Esophagus squamous epithelium (tissue), 5 donors: ENCODE measurements at regions not wholly inside any gene's neighbourhood (a gene's known extent, or its start where the extent isn't known, plus 50 kb on each side); places are given as distances from the start of the nearest gene placed in this dataset.

ENCODE experiments used
- DNase-seq: peaks from one replicate; lab custom pipeline; 2025; lab: John Stamatoyannopoulos, UW
- H3K27ac ChIP-seq, 4 donors: fragments of 200-600 bp; sonication (generic); one replicate each; pipeline ENCODE4 v1.5.1; 2016 to 2019; ENCODE audit warnings: mild to moderate bottlenecking in 1 of 4
- H3K27me3 ChIP-seq, 4 donors: fragments of 200-600 bp; sonication (generic); 1 replicate in 3 of 4; 2 replicates in 1 of 4; pipeline versions ENCODE4 v1.5.1 to v1.6.0; 2017 to 2021; ENCODE audit warnings: antibody characterized with exemption in 1 of 4
- H3K36me3 ChIP-seq, 3 donors: fragments of 200-600 bp; sonication (generic); one replicate each; pipeline ENCODE4 v1.5.1; 2016 to 2019
- H3K4me1 ChIP-seq, 3 donors: fragments of 200-600 bp; sonication (generic); one replicate each; pipeline ENCODE4 v1.5.1; 2017 to 2019
- H3K4me3 ChIP-seq, 4 donors: fragments of 200-600 bp; sonication (generic); 1 replicate in 3 of 4; 2 replicates in 1 of 4; pipeline ENCODE4 v1.5.1; 2016 to 2019; ENCODE audit warnings: mild to moderate bottlenecking in 2 of 4, moderate library complexity in 1 of 4
- H3K9me3 ChIP-seq, 3 donors: fragments of 200-600 bp; sonication (generic); one replicate each; pipeline ENCODE4 v1.5.1; 2016 to 2019
- POLR2A ChIP-seq, 4 donors: fragments of 450-650 bp; IDR thresholded peaks; one replicate each; pipeline ENCODE4 v1.6.1; 2017; ENCODE audit warnings: antibody characterized with exemption in 4 of 4, mild to moderate bottlenecking in 4 of 4, moderate library complexity in 3 of 4
- WGBS, 2 donors: methylation state at CpG; one replicate each; pipeline ENCODE4 v1.1.5; 2018; 5-methylcytosine and 5-hydroxymethylcytosine counted together
- intact Hi-C: fragments of 100-400 bp; cut with DNase I; formaldehyde crosslinking; loops from one replicate; pipeline ENCODE4 v1.15.0; 2022
- TF ChIP-seq, protein P1 (sequence below), 6 experiments: fragments of 450-650 bp in 4 of 6; fragments of 200-600 bp in 2 of 6; sonication (generic) in 2 of 6; IDR thresholded peaks; one replicate each; pipeline ENCODE4 v1.5.1; 2016 to 2019; ENCODE audit warnings: antibody characterized with exemption in 6 of 6, mild to moderate bottlenecking in 4 of 6, moderate library complexity in 4 of 6
- donor health status: DM: yes; HTN: yes; CAD: no.

DNA sequence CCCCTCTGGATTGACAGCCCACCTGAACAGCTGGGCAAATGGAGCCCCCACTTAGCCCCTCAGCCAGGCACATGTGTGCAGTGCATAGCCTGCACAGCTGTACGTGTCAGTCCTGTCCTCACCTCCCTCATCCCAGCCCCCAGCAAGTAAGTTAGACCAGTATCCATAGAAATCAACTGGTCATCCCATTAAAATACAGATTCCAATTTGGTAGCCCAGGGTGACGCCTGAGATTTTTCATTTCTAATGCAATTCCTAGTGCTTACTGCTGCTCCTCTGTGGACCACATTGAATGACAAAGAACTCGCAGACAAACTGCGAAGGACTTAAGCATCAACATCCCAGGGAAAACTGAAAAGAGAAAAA, 99.0 kb upstream of the GJB5 start:
- Histone ChIP-seq H3K9me3 (no peaks in the 10 kb centered on the region), H3K4me3 (no peak overlapping the region), H3K27me3 (peaks cover 0 to 70% (median 0%) of the 10 kb centered on the region in 4 donors), H3K27ac (no peak overlapping the region), H3K4me1 (no peaks in the 10 kb centered on the region), H3K36me3 (no peaks in the 10 kb centered on the region)
- TF ChIP-seq, protein P1, sequence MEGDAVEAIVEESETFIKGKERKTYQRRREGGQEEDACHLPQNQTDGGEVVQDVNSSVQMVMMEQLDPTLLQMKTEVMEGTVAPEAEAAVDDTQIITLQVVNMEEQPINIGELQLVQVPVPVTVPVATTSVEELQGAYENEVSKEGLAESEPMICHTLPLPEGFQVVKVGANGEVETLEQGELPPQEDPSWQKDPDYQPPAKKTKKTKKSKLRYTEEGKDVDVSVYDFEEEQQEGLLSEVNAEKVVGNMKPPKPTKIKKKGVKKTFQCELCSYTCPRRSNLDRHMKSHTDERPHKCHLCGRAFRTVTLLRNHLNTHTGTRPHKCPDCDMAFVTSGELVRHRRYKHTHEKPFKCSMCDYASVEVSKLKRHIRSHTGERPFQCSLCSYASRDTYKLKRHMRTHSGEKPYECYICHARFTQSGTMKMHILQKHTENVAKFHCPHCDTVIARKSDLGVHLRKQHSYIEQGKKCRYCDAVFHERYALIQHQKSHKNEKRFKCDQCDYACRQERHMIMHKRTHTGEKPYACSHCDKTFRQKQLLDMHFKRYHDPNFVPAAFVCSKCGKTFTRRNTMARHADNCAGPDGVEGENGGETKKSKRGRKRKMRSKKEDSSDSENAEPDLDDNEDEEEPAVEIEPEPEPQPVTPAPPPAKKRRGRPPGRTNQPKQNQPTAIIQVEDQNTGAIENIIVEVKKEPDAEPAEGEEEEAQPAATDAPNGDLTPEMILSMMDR (IDR thresholded peaks at IDR 0.05) = no peak
- TF ChIP-seq POLR2A (IDR thresholded peaks at IDR 0.05) = no peak
- no peak for DNase-seq
- 90 to 95% methylated on average over 3 to 4 of the region's 4 CpGs for WGBS, 2 donors
- intact Hi-C loops = no loop called here

DNA sequence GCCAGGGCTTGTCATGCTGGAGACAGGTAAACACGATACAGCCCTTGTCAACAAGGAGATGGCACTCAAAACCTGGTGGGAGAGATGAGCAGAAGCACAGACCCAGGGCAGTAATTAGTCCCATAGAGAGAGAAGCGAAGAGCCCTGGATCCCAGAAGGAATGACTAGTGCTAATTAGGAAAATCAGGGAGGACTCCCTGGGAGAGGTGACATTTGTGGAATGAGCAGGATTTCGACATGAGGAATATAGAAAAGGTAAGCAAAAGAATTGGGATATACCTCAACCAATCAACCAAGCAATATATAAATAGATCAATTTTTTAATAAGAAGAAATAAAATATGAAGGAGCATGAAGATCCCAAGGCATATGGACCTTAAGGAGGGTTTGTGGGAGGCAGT, 98.5 kb upstream of the GJB5 start:
- H3K27ac ChIP-seq = no peak overlapping the region
- 62 to 77% methylated on average over 3 of the region's 3 CpGs for WGBS, 2 donors
- no peaks in the 10 kb centered on the region for H3K9me3 ChIP-seq
- peaks cover 0 to 70% (median 0%) of the 10 kb centered on the region in 4 donors for H3K27me3 ChIP-seq
- H3K36me3 ChIP-seq = no peaks in the 10 kb centered on the region
- TF ChIP-seq POLR2A (IDR thresholded peaks at IDR 0.05) = no peak
- TF ChIP-seq, protein P1 (IDR thresholded peaks at IDR 0.05) = no peak
- intact Hi-C loops = no loop called here
- no peak for DNase-seq
- H3K4me1 ChIP-seq = no peaks in the 10 kb centered on the region
- no peak overlapping the region for H3K4me3 ChIP-seq

DNA sequence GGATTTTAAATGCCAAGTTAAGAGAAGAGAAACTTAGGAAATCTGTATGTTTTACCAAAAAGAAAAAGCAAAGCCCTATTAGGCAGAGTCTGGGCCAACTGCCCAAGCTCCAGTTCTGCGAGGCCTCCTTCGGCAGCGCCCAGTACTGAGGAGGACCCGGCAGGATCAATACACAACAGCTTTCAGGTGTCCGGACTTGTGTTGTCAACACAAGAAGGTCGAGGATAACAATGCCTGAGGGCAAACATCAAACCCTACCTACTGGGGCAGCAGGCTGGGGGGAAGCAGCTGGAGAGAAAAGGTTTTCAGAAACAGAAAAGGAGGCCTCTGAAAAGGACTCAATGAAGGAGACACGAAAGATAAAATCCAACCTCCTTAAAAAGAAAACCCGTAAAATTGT, 98.1 kb upstream of the GJB5 start:
- Histone ChIP-seq H3K27ac (no peak overlapping the region), H3K4me3 (no peak overlapping the region), H3K27me3 (peaks cover 0 to 69% (median 0%) of the 10 kb centered on the region in 4 donors), H3K4me1 (no peaks in the 10 kb centered on the region), H3K9me3 (no peaks in the 10 kb centered on the region), H3K36me3 (no peaks in the 10 kb centered on the region)
- 37 to 45% methylated on average over 8 of the region's 8 CpGs for WGBS, 2 donors
- intact Hi-C loops = no loop called here
- no peak for TF ChIP-seq POLR2A (IDR thresholded peaks at IDR 0.05)
- TF ChIP-seq, protein P1 (IDR thresholded peaks at IDR 0.05) = no peak
- DNase-seq = no peak

- no peaks in the 10 kb centered on the region for H3K9me3 ChIP-seq
- H3K4me3 ChIP-seq = no peak overlapping the region
- no peak for DNase-seq
- H3K4me1 ChIP-seq = no peaks in the 10 kb centered on the region
- H3K36me3 ChIP-seq = no peaks in the 10 kb centered on the region
- intact Hi-C loops = no loop called here
- H3K27ac ChIP-seq = no peak overlapping the region
- peaks cover 0 to 64% (median 0%) of the 10 kb centered on the region in 4 donors for H3K27me3 ChIP-seq
- TF ChIP-seq POLR2A (IDR thresholded peaks at IDR 0.05) = no peak
- TF ChIP-seq, protein P1 (IDR thresholded peaks at IDR 0.05) = no peak
Observed at GRCh38 chr1:34657266-34657665, 97.6 kb upstream of the GJB5 start.

DNA sequence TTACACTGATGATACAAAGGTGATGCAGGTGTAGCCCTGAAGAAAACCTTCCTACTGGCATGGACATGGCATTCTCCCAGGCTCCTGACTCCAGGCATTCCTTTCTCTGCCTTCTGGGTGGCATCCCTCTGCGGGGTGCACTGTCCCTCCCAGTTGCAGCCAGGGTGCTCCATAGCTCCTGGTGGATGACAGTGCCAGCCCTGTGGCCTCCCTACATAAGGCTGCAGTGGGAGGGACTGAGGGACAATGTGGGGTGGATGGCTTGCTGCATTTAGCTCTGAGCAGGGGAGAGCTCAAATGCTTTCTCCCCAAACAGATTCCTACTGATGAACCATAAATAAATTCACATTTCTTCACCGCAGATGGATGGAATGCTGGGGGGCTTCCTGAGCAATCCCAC, 97.0 kb upstream of the GJB5 start:
- no peak for DNase-seq
- Histone ChIP-seq H3K4me3 (no peak overlapping the region), H3K27ac (no peak overlapping the region), H3K27me3 (peaks cover 0 to 58% (median 0%) of the 10 kb centered on the region in 4 donors), H3K36me3 (no peaks in the 10 kb centered on the region), H3K4me1 (no peaks in the 10 kb centered on the region), H3K9me3 (no peaks in the 10 kb centered on the region)
- intact Hi-C loops = no loop called here
- WGBS, 2 donors = 85 to 100% methylated on average over 1 to 2 of the region's 2 CpGs
- no peak for TF ChIP-seq POLR2A (IDR thresholded peaks at IDR 0.05)
- TF ChIP-seq, protein P1 (IDR thresholded peaks at IDR 0.05) = no peak
